GM21576 (cell line): ENCODE measurements at regions not wholly inside any gene's neighbourhood (a gene's known extent, or its start where the extent isn't known, plus 50 kb on each side); places are given as distances from the start of the nearest gene placed in this dataset.

ENCODE experiments used
- ATAC-seq: cut with Tn5 transposase; IDR thresholded peaks from one replicate; pipeline ENCODE4 v1.9.1; 2021; ENCODE audit warnings: mild to moderate bottlenecking, moderate library complexity; ENCODE audit not compliant: unreplicated experiment

DNA sequence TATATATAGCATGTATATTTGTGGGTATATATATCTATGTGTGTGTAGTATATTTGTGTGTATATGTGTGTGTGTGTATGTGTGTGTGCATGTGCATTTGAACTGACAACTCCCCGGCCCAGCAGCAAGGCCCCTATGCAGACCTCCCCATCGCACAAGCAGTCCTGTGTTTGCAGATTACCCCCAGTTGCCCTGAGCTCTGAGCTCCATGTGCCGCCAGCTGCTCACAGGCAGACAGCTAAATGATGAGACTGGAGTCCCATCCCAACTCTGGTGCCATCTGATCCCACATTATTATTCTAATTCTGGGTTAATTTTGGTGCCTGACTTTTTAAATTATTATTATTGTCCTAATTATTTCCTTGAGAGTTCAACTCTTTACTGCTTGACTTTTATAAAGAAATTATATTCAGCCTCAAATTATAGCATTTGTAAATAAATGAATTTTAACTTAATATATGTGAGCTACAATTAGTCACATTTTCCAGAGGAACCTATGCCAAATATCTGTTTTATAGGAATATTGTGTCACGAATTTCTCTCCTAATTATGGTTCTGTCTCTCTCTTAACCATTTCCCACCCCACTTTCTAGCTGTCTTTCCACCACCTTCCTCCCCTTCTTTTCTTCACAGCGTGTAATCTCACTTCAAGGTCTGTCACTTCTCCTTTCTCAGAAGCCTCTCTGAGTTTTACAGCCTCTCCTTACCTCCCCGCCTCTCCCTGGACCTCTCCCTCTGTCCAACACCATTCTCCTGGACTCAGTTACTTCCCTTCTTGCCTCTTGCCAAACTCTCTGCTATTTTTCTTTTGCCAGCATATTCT is 90.6 kb upstream of the SYNDIG1 start:
- ATAC-seq = no peak

DNA sequence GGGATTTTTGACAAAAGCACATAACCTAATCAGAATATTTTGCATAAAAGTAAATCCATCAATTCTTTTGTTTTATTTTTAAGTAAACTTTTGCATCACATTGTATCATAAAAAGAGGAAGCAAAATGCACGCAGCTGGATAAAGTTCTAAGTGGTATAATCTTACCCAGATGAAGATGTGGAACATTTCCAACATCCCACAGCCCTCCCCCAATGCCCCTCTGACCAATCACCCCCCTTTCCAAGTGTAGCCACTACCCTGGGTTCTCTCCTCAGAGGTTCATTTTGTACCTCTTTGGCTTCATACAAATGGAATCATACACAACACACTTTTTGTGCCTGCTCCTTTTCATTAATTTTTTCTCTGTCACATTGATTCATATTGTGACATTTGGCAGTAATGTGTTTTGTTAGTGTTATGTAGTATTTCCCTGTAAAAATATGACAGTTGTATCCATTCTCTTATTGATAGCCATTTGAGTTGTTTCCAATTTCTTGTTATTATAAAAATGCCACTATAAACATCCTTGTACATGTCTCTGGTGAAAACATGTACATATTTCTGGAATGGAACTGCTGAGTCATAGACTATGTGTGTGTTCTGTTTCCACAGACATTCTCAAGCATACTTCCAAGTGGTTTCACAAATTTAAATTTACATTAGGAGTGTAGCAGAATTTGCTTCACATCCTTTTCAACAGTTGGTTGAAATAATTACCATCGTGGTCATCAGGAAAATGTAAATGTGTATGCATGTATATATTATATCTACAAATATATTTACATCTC is 92.9 kb upstream of the SYNDIG1 start:
- no peak for ATAC-seq

DNA sequence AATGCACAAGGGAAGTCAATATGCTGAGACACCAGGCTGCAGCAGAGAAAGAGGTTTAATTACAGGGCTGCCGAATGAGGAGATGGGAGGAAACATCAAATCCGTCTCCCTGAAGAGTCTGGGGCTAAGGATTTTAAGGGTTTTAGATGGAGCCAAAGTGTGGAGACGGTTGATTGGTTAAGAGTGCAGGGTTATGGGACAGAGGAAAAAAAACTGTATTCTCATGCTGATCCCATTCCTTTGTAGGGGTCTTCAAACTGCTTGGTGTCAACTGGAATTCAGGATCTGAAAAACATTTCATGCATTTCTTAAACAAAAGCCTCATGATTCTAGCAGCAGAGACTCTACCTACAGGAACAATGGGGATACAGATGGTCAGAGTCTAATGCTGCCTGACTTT is 96.1 kb upstream of the SYNDIG1 start:
- no peak for ATAC-seq

DNA sequence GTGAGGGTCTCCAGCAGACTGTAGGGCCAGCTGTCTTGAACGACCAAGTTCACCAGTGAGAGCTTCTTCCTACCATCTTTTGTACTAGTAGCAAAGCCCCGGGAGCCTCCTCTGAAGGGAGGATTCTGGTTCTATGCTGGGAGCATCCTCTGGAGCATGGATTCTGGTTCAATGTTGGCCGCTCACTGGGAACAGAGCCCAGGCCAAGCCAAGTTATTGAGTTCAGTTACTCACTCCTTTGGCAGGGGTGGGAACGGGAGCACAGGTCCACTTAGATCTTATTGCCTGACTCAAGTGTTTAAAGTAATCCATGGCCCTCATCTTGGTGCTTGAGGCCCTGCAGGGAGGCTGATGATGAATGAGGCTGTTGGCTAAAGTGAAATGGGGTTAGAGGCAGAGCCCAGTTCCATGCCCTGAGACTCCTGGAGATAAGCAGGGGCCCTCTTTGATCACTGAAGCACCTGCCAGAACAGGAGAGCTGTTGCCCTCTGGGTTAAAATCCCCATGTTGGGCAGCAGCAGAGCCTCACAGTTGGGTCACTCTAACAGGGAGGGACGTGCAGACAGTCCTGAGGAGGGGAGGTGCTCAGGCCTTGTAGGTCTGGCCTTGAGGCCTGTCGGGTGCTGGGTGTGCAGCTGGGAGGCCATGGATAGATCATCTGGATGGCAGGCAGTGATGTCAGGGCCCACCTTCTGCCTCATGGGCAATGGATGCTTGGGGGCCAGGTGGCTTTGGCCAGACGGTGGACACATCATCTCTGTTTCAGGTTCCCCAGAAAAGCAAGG is 98.3 kb upstream of the SYNDIG1 start:
- ATAC-seq = no peak

DNA sequence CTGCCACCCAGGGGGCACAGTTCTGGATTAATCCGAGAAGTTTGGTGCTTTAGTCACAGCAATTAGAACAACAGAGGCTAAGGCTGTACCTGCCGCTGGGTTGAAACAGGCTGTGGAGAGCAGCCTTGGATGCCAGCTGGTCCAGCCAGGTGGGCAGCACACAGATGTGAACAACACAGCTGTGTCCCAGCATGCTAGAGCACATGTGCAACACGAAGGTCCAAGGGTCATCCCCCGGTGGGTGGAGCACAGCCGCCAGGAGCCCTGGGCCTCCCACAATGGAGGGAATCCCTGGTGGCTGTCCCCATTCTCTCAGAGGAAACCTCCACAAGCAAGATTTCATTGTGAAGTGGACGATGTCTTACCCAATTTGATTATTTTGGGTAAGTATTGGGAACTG is 99.2 kb upstream of the SYNDIG1 start:
- no peak for ATAC-seq

DNA sequence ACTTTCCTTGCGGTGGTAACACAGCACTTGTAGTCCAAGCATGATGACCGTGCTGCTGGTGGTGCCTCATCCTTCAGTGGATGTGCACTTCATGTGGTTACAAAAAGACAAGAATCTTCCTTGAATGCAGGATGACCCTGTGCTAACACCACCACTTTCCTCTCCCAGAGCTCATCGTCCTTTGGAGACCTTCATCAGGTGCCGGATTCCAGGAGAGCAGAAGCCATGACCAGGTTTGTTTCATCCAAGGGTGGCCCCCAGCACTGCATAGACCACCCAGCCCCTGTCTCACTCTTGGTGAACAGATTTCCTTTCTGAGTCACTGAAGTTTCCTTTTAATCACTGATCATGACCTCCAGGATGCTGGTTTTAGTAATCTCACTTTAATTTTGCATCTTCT is 101.2 kb upstream of the SYNDIG1 start:
- ATAC-seq = no peak

DNA sequence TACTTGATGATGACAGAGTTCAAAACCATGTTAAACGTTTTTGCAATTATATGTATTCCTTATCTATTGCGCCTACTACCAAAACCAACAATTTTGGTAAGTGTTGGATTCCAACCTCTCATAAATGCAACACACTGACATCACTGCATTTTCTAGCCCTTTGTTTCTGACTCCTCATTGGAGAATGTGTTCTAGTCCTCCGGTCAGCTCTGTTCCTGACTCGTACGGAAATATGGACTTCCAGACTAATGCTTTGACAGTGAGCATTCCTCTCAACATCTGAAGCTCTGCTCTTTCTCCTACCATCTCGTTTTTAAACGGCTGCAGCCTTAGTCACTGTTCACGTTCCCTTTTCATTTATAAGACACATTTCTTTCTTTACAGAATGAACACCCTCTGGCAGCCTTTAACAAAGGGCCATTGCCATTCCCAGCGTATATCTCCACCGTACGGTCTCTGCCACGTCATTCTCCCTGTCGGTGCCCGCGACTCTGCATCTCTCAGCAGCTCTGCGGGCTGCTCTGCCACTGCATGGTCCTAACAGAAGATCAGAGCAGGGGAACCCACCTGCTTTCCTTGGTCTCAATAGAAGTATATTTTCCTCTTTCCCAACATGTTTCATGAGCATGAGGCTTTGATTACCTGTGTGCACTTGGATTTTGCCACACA is 103.0 kb upstream of the SYNDIG1 start:
- ATAC-seq = no peak

DNA sequence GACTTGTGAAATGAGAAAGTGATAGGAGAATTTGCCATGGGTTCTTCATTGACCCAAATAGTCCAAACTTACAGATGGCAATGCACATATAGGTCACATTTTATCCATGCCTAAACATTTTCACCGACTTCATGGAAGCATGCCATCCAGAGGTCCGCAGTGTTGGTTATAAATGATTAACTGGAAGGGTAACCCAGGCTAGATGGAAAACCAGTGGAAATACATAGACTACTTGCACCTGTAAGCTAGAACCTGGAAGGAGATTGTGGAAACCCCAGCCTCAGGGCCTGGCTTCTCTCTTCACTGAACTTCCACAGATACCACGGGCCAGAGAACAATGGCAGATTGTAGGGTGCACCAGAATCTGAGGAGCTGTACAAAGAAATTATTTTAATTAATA is 103.8 kb upstream of the SYNDIG1 start:
- ATAC-seq = no peak

DNA sequence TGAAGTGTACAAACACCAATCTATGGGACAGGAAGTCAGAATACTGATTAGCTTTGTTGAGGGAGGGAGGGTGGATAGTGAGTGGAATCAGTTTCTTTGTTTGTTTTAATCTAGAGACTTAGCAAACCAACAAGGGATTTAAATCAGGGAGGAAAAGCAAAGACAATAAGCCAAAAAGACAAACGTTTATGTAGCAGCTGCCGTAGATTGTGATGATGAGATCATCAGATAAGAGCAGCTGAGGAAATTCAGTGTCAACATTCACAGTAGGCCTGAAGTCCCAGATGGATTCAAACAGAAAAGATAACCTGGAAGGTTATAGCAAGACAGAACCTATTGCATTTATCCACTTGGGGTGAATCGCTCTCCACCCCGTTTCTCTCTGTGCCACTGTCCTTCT is 104.9 kb upstream of the SYNDIG1 start:
- ATAC-seq = no peak

DNA sequence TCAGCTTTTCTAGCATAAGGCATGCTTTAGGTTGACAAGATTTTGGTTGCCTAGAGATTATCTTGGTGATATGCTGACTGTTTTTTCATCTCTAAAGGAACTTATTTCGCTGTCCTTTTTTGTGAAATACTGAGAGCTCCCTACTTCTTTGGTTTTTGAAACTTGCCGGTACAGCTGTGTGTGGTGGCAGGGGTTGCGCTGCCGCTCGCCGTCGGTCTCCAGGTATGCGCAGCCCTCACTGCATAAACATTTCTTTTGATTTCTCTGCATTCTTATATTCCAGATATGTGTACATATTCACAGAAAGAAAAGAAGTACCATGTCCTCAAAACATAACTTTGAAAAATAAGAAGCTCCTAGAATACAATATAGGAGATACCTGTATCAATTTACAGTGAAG is 106.4 kb upstream of the SYNDIG1 start:
- no peak for ATAC-seq

DNA sequence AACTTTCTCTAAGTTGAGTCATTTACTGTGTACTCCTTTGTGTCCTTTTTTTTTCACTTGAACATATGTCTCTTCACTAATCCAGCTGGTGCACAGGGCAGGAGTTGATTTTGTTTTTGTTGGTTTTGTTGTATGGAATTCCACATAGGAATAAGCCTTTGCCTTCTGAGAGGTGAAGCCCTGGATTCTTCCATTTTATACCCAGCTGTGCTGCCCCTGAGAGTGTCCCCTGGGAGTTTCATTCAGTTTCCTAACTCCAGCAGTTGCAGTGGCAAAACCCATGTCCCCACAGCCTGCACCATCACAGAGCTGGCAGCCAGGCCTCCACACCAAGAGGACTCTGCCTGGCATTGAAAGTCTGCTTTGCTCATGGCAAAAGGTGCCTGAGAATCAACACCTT is 107.3 kb upstream of the SYNDIG1 start:
- ATAC-seq = no peak

DNA sequence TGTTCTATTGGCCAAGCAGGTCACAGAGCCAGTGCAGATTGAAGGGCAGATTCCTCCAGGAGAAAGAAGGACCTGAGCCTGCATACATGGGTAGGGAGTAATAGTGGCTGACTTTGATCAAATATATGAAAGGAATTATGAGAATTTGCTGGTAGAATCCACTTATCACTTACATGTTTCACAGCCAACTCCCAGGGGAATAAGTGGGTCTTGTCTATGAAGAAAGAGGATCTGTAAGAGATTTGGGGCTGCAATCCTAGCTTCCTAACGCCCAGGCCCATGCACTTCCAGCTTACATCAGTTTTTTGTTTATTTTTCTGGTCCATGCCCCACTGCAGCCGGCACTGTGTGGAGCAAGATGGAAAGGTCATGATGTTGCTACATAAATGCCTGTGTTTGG is 107.9 kb upstream of the SYNDIG1 start:
- no peak for ATAC-seq

DNA sequence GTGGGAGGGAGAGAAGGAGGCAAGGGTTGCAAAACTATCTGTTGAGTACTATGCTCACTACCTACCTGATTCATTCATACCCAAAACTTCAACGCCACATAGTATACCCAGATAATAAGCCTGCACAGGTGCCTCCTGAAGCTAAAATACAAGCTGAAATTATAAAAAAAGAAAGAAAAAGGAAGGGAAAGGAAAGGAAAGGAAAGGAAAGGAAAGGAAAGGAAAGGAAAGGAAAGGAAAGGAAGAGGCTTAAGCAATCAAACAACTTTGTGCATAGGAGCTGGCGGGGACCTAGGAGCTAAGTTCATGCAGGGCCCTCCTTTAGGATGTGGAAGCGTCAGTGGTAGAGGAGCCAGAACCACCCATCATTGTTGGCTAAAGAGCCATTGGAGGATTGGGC is 108.9 kb upstream of the SYNDIG1 start:
- ATAC-seq = no peak

DNA sequence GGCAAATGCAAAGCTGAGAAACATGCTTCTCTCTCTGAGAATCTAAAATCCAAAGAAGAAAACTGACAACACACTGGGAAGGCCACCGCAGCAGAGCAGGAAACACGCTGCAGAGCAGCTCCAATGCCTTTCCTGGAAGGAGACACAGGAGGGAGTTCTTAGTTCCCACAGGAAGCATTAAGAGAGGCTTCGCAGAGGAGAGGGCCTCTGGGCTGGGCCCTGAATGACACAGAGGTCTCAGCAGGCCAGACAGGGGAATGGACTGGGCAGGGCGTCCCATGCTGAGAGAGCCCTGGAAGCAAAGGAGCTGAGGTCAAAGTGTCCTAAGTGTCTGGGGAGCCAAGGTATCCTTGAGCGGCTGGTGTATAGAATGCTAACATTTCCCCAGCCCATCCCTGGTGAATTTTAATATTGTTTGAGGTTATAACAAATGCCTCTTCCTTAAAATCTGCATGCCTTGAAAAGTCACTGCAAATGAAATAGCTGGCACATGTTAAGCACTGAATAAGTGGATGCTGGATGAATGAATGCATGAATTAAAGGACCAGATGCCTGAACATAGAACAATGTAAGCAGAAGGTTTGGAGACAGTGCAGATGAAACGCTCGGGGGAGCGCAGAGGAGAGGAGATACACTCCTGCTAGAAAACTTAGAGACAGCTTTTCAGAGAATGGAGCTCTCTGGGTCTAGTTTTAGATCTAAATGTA is 110.0 kb upstream of the SYNDIG1 start:
- no peak for ATAC-seq

DNA sequence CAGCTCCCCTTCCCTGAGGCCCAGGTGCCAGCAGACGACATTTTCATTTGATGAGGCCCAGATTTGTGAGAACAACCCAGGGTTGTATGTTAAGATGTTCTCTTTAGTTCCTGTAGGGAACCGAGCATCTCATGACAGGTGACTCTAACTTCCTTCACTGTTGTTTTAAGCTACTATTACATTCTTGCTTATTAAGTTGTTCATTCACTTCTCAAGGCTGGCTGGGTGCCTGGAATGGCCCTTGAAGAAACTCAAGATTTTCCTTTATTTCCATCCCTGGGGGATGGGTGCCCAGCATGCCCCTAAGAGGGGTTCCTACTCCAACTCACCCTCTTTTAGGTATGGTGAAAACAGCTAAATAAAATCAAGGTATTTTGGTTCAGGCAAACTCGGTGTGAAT is 111.5 kb upstream of the SYNDIG1 start:
- ATAC-seq = no peak

DNA sequence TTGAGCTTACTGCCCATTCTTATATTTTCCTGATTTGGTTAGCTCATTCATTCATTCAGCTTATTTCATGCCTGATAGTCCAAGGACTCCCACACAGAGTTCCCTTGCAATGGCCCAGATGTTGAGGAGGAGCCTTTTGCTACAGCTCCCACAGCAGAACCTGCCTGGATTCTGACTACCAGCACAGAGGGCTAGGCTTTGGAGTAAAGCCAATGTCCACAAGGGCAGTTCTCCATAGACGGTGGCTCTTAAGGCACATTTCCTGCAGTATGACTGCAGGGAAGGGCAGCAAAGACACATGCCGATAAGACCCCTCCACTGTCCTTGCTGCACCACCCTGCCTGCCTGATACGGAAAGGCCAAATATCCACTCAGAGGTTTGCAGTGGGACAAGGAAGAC is 112.3 kb upstream of the SYNDIG1 start:
- ATAC-seq = no peak

DNA sequence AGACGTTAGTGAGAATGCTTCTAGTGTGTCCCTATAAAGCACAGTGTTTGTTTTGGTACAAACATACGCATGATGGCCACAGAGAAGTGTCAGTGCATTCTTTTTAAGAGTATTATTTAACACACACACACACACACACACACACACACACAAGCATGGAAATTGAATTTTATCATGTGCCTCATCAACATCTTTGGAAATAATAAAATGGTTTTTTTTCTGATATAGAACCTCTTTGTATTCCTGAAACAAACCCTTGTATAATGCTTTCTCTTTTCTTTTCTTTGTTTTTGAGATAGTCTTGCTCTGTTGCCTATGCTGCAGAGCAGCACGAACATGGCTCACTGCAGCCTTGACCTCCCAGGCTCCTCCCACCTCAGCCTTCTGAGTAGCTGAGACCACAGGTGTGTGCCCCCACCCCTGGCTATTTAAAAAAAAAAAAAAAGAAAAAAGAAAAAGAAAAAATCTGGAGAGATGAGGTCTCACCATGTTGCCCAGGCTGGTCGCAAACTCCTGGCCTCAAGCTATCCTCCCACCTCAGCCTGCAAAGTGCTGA is 116.2 kb upstream of the SYNDIG1 start:
- ATAC-seq = no peak

DNA sequence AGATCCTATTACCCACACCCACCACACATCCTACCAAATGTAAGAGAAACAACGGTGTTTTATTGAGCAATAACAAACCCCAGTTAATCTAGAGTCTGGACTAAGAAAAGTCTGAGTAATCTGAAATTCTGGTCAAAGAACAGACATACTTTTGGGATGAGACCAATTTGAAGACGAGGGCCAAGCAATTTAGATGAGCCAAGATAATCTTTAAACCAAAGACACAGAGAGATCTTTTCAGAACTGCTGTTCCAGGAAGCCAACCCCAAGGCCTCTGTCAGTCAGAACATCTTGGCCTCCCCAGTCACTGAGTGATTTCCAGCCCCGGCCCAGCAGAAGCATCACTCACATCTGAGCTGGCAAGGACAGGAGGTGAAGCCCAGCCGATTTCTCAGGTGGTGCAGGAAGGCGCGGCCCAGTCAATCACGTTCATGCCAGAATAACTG is 118.5 kb upstream of the SYNDIG1 start:
- no peak for ATAC-seq

DNA sequence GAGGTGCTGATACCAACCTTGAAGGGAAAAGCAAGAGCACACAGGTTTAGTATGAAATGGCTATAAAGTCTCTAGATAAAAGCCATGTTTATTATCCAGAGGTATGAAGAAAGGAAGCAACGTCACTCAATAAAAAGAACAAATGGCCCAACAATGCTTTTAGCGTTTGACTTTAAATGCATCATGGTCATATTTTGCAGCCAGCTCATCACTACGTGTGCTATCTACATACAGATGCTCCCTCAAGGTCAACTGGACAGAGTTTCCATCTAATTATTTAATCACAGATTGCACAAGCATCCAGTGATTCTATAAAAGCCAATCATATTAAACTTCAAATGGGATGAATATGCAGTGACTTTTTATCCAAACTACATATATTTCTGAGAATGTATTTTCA is 127.6 kb upstream of the SYNDIG1 start:
- ATAC-seq = no peak

DNA sequence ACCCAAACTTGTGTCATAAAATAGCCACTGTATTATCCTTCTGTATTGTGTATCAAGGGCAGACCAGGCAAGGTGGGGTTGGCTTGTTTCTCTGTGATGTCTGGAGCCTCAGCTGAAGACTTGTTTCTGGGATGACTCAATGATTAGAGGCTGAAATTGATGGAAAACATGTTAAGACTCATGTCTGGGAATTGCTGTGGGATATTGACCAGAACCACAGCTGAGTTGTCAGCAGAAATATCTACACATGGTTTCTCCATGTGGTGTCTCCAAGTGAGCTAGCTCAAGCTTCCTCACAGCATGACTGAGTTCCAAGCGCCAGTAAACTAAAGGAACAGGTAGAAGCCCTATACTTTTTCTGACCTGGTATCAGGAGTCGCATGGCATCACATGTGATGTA is 128.5 kb upstream of the SYNDIG1 start:
- ATAC-seq = no peak
